AG09309 (cell line): ENCODE measurements at regions not wholly inside any gene's neighbourhood (a gene's known extent, or its start where the extent isn't known, plus 50 kb on each side); places are given as distances from the start of the nearest gene placed in this dataset.

Experiments used
- DNase-seq: peaks from one replicate; pipeline ENCODE4 v3.0.0-alpha.2; 2010; ENCODE audit warnings: low read depth
- H3K4me3 ChIP-seq: 2 replicates; pipeline ENCODE4 v1.5.1; 2011; ENCODE audit warnings: mild to moderate bottlenecking, low read depth, low read length, moderate library complexity; ENCODE audit not compliant: control insufficient read depth
- CTCF ChIP-seq: IDR thresholded peaks from 2 replicates; pipeline ENCODE4 v1.5.1; 2011; ENCODE audit warnings: mild to moderate bottlenecking, low read depth, low read length, inconsistent platforms; ENCODE audit not compliant: insufficient read depth, control insufficient read depth; ENCODE audit errors: missing control alignments

GRCh38 chr14:94918896-94919295 lies 149.0 kb upstream of the GSC start:
- no peak for DNase-seq
- TF ChIP-seq CTCF, result no peak
- H3K4me3 ChIP-seq, result no peak overlapping the region

- H3K4me3 ChIP-seq, result no peak overlapping the region
- no peak for DNase-seq
- TF ChIP-seq CTCF, result no peak
Observed at GRCh38 chr14:94917041-94917600, 147.2 kb upstream of the GSC start.

GRCh38 chr14:94914191-94914590 lies 144.3 kb upstream of the GSC start:
- TF ChIP-seq CTCF, result no peak
- no peak for DNase-seq
- H3K4me3 ChIP-seq, result no peak overlapping the region

GRCh38 chr14:94907626-94908261 lies 137.8 kb upstream of the GSC start:
- no peak for TF ChIP-seq CTCF
- H3K4me3 ChIP-seq, result no peak overlapping the region; the same call in 1 of the 2 replicates
- DNase-seq, result no peak

- TF ChIP-seq CTCF, result no peak
- no peak overlapping the region for H3K4me3 ChIP-seq
Observed at GRCh38 chr14:94906991-94907587, 137.2 kb upstream of the GSC start.

GRCh38 chr14:94906577-94906976 lies 136.7 kb upstream of the GSC start:
- no peak overlapping the region for H3K4me3 ChIP-seq
- TF ChIP-seq CTCF, result no peak
- no peak for DNase-seq

More at GRCh38 chr14:94906991-94907587, 137.2 kb upstream of the GSC start:
- DNase-seq, result no peak
